ENCODE measurements at regions not wholly inside any gene's neighbourhood (a gene's known extent, or its start where the extent isn't known, plus 50 kb on each side); places are given as distances from the start of the nearest gene placed in this dataset.
"Not testable (repeated sequence)": the region's sequence is repeated elsewhere in the genome, so short reads cannot be mapped to it uniquely, and the experiment has no call there.

DNA sequence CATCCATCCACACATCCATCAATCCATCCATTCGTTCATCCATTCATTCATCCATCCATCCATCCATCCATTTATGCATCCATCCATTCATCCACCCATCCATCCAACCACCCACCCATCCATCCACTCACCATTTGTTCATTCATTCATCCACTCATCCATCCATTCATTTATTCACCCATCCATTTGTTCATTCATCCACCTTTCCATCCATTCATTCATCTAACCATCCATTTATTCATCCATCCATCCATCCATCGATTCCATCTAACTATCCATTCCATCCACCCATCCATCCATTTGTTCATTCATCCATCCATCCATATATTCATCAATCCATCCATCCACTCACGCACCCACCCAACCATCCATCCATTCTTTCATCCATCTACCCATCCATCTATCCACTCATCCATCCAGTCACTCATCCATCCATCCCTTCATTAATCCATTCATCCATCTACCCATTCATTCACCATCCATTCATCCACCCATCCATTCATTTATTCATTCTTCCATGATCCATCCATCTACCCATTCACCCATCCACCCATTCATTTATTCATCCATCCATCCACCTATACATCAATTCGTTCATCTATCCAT lies 225.0 kb downstream of the TUBA3C start:
- DNase-seq (ENCODE audit: low spot score) = no peak
- no peak for ATAC-seq
- intact Hi-C loops (cut with DNase I) = no loop called here

- ATAC-seq = no peak
- intact Hi-C loops (cut with DNase I) = no loop called here
- no peak for DNase-seq (ENCODE audit: low spot score)
Observed at GRCh38 chr13:18954254-18954653, 227.4 kb downstream of the TUBA3C start.

DNA sequence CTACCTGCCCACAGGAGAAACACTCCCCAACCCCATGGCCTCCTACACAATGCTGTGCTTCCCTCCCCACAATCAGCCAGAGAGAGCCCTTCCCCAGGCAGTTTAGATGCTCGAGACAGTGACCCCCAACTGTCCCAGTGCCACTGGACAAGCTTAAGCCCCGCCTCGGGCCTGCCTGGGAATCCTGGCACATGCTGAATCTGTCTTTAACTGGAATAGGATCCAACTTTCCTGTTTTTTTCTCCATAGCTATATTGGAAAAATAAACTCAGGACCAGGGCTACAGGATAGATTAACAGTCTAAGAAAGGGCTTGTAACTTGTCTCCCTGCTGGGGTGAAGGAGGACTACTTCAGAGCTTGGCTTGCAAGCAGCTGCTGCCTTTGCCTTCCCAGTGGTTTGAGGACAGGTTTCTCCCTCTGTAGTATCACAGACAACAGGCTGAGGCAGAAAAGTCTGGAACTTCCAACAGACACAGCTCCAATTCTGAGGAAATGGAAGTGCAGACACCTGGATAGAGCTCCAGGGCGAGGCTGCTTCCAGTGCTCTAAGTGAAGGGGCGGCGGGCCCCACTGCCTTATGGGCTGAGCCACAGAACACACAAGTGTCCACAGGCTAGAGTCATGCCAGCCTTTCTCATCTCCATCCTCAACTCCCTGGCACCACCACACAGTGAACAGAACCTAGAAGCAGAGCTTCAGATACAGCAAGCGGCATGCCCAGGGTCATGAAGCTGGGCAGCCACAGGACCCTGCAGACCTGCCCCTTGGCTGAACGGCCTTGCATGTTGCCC lies 228.3 kb downstream of the TUBA3C start:
- no peak for DNase-seq (ENCODE audit: low spot score)
- ATAC-seq = no peak
- intact Hi-C loops (cut with DNase I) = no loop called here

- DNase-seq (ENCODE audit: low spot score) = no peak
- intact Hi-C loops (cut with DNase I) = no loop called here
- ATAC-seq = no peak
Observed at GRCh38 chr13:18952225-18953016, 229.2 kb downstream of the TUBA3C start.

- intact Hi-C loops (cut with DNase I) = no loop called here
- no peak for DNase-seq (ENCODE audit: low spot score)
- ATAC-seq = no peak
Observed at GRCh38 chr13:18951412-18951811, 230.2 kb downstream of the TUBA3C start.

- no peak for ATAC-seq
- intact Hi-C loops (cut with DNase I) = no loop called here
- peak; percentile 42 for DNase-seq (ENCODE audit: low spot score)
Observed at GRCh38 chr13:18949970-18950369, 231.7 kb downstream of the TUBA3C start.

GRCh38 chr13:18949489-18949761 lies 232.2 kb downstream of the TUBA3C start:
- intact Hi-C loops (cut with DNase I) = no loop called here
- ATAC-seq = no peak
- DNase-seq (ENCODE audit: low spot score) = peak; percentile 34

DNA sequence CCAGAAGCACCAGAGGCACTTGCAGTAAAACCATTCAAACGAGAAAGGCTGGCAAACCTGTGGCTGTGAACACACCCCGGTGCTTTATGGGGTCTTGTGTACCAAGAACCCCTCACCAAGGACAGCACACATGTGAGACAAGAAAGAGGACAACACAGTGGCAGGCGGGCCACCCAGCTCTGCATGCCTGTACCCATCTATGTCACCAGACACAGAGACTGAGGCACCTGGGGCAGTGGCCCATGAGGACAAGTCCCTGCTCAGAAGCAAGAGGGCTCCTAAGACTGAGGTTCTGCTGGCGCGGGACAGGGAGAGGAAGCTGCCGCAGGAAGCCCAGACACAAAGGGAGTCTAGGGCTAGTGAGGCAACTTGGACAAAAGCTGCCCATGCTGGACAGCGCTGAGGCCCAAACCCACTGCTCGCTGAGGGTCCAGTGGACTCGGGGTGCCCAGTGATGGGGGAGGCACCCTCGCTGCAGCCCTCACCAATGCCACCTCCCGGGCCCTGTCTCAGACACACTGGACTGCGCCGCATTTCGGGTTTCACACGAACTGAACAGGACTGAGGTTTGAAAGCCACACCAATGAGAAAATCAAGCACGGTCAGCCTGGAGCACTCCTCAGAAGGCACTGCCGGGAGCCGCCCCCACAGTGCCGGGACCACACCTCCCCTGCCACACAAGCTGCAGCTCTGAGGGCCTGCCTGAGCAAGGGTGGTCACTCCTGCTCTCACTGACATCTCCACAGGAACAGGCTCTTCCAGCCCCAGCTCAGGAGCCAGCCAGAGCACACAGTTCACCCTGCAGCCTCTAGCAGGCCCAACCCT lies 232.7 kb downstream of the TUBA3C start:
- DNase-seq (ENCODE audit: low spot score) (peak; percentile 41), ATAC-seq (no peak)
- intact Hi-C loops (cut with DNase I) = no loop called here

DNA sequence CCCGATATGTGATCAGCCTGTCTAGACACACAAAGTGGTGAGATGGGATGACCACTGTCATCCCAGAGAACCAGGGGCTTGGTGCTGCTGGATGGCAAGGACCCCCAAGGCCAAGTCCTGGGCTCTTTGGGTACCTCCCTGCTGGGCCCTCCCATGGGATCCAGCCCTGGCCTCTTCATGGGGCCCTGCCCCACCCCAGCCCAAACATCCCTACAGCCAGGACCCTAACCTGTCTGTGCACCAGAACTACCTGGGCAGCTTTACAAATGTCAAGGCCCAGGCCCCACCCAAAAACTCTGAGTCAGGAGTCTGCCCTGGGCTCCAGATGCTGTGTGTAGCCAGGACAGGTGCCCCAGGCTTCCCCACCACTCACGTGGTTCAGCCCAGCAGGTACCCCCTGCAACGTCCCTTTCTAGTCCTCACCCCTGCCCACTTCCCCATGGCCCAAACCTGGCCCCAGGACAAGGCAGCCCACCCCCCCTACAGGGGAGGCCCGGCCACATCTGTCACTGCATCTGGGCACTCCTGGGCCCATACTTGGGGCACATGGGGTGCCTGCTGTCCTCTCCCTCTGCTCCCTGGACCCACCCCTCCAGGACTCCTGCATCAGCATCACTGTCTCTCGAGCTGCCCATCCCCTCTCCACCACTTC lies 233.5 kb downstream of the TUBA3C start:
- intact Hi-C loops (cut with DNase I) = no loop called here
- ATAC-seq (no peak), DNase-seq (ENCODE audit: low spot score) (peak; percentile 34)

- ATAC-seq (no peak), DNase-seq (ENCODE audit: low spot score) (peak; percentile 39)
- intact Hi-C loops (cut with DNase I) = no loop called here
Observed at GRCh38 chr13:18947376-18947977, 234.1 kb downstream of the TUBA3C start.

- intact Hi-C loops (cut with DNase I) = no loop called here
- no peak for ATAC-seq
- peak; percentile 44 for DNase-seq (ENCODE audit: low spot score)
Observed at GRCh38 chr13:18946738-18947137, 234.9 kb downstream of the TUBA3C start.

DNA sequence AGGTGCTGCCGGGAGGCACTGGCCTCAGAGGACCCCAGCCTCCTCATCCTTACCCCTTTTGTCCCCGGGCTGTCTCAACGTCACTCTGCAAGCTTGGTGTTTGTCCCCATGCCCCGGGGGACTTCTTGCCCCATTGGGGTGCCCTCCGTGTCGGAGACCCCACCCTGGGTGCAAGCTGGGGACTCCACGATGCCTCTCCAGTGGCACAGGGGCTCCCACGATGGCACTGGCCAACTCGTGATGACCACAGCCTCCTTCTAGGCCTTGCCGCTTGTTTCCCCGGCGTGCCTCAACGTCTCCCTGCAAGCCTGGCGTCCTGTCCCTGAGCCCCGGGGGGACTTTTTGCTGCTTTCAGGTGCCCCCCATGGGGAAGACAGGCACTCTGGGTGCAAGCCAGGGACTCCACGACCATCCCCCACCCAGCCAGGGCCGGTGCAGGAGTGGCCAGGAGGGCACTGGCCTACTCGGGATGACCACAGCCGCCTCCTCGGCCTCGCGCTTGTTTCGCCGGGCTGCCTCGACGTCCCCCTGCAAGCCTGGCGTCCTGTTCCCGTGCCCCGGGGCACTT lies 237.0 kb downstream of the TUBA3C start:
- no peak for ATAC-seq
- intact Hi-C loops (cut with DNase I) = no loop called here

DNA sequence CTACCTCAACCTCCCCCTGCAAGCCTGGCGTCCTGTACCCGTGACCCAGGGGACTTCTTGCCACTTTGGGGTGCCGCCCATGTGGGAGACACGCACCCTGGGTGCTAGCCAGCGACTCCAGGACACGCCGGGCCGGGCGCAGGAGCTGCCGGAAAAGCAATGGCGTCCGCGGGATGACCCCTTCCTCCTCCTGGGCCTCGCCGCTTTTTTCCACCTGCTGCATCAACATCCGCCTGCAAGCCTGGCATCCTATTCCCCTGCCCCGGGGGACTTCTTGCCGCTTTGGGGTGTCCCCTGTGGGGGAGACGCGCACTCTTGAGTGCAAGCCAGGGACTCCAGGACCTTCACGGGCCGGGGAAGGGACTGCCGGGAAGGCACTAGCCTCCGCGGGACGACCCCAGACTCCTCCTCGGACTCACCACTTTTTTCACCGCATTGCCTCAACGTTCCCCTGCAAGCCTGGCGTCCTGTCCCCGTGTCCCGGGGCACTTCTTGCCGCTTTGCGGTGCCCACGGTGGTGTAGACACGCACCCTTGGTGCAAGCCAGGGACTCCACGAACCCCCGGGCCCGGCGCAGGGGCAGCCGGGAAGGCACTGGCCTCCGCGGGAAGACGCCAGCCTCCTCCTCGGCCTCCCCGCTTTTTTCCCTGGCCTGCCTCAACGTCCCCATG lies 237.8 kb downstream of the TUBA3C start:
- intact Hi-C loops (cut with DNase I) = no loop called here
- no peak for ATAC-seq

More for the DNA sequence above, 237.0 kb downstream of the TUBA3C start:
- DNase-seq (ENCODE audit: low spot score) = peak; percentile 35

DNA sequence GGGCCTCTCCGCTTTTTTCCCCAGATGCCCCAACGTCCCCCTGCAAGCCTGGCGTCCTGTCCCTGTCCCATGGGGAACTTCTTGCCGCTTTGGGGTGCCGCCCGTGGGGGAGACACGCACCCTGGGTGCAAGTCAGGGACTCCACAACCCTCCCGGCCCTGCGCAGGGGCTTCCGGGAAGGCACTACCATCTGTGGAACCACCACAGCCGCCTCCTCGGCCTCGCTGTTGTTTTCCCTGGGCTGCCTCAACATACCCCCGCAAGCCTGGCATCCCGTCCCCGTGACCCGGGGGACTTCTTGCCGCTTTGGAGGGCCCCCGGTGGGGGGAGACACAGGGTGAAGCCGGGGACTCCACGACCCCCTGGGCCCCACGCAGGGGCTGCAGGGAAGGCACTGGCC lies 238.4 kb downstream of the TUBA3C start:
- intact Hi-C loops (cut with DNase I) = no loop called here
- ATAC-seq = no peak
- DNase-seq (ENCODE audit: low spot score) = no peak

More for the DNA sequence above, 237.8 kb downstream of the TUBA3C start:
- DNase-seq (ENCODE audit: low spot score) = peak; percentile 53

DNA sequence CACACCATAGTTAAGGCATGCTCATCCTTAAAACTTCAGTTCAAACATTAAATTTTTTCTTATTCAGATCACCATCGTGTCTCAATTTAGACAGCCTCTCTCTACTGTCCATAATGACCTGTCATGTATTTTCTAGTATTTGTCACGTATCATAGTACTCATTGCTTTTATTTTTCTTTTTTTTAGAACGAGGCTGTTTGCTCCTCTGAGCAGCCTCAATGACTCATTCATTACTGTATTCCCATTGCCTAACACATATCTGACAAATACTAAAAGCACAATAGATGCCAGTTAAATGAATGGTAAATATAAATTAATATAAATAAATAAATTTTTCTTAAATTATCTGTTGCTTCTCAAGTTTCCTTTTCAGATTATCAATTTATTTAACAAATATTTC lies 245.5 kb downstream of the TUBA3C start:
- intact Hi-C loops (cut with DNase I) = no loop called here
- no peak for DNase-seq (ENCODE audit: low spot score)
- no peak for ATAC-seq

GRCh38 chr13:18921063-18921462 lies 260.6 kb downstream of the TUBA3C start:
- no peak for ATAC-seq
- no peak for DNase-seq (ENCODE audit: low spot score)
- intact Hi-C loops (cut with DNase I) = no loop called here

DNA sequence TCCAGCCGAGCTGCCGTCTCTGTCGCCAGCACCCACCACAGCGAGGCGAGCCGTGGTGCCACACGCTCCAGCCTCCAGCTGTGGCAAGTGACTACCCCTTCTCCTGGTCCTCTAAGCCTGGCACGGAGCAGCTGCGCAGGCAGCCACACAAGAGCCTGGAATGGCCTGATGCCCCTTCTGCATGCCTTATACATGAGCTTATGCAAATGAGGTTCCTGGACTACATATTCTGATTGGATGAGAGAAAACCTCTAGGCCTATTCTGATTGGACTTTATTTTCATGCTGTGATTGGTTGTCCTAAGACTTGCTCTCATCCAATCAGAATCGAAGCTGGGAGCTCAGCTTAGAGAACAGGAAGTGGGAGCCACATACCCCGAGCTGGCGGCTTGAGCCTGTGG lies 276.5 kb downstream of the TUBA3C start:
- ATAC-seq; DNase-seq (ENCODE audit: low spot score); intact Hi-C loops (cut with DNase I): not testable (repeated sequence)

- DNase-seq (ENCODE audit: low spot score); intact Hi-C loops (cut with DNase I); ATAC-seq: not testable (repeated sequence)
Observed at GRCh38 chr13:18895411-18895810, 286.2 kb downstream of the TUBA3C start.

Measured in sciatic nerve (tissue), 2 donors.